GM19328 (cell line): ENCODE measurements at regions not wholly inside any gene's neighbourhood (a gene's known extent, or its start where the extent isn't known, plus 50 kb on each side); places are given as distances from the start of the nearest gene placed in this dataset.
"Not testable (repeated sequence)": the region's sequence is repeated elsewhere in the genome, so short reads cannot be mapped to it uniquely, and the experiment has no call there.

Source experiments
- ATAC-seq: cut with Tn5 transposase; IDR thresholded peaks from one replicate; pipeline ENCODE4 v1.9.1; 2021; ENCODE audit warnings: mild to moderate bottlenecking, moderate library complexity; ENCODE audit not compliant: unreplicated experiment

- ATAC-seq = no peak
These were observed 598.9 kb upstream of the CHRM3 start for GRCh38 chr1:238787471-238787870.

- no peak for ATAC-seq
These were observed 602.7 kb upstream of the CHRM3 start for GRCh38 chr1:238783633-238784032.

- no peak for ATAC-seq
These were observed 606.7 kb upstream of the CHRM3 start for GRCh38 chr1:238779716-238780115.

GRCh38 chr1:238778113-238778512 lies 608.3 kb upstream of the CHRM3 start:
- no peak for ATAC-seq

GRCh38 chr1:238777551-238777950 lies 608.8 kb upstream of the CHRM3 start:
- no peak for ATAC-seq

GRCh38 chr1:238776126-238776525 lies 610.2 kb upstream of the CHRM3 start:
- ATAC-seq = no peak

GRCh38 chr1:238772322-238772721 lies 614.0 kb upstream of the CHRM3 start:
- ATAC-seq = no peak

GRCh38 chr1:238767321-238767720 lies 619.0 kb upstream of the CHRM3 start:
- no peak for ATAC-seq

GRCh38 chr1:238764779-238765178 lies 621.6 kb upstream of the CHRM3 start:
- ATAC-seq = no peak

GRCh38 chr1:238753252-238753651 lies 633.1 kb upstream of the CHRM3 start:
- ATAC-seq = no peak

- ATAC-seq = no peak
These were observed 634.0 kb upstream of the CHRM3 start for GRCh38 chr1:238752327-238752726.

GRCh38 chr1:238745069-238745468 lies 641.3 kb upstream of the CHRM3 start:
- no peak for ATAC-seq

- no peak for ATAC-seq
These were observed 647.5 kb upstream of the CHRM3 start for GRCh38 chr1:238738892-238739291.

- ATAC-seq = no peak
These were observed 658.7 kb upstream of the CHRM3 start for GRCh38 chr1:238727670-238728069.

- ATAC-seq = no peak
These were observed 663.6 kb upstream of the CHRM3 start for GRCh38 chr1:238722812-238723211.

- no peak for ATAC-seq
These were observed 675.7 kb upstream of the CHRM3 start for GRCh38 chr1:238710697-238711096.

GRCh38 chr1:238701024-238701423 lies 685.3 kb upstream of the CHRM3 start:
- no peak for ATAC-seq

GRCh38 chr1:238690415-238690814 lies 696.0 kb upstream of the CHRM3 start:
- no peak for ATAC-seq

- not testable (repeated sequence) for ATAC-seq
These were observed 701.8 kb upstream of the CHRM3 start for GRCh38 chr1:238684576-238684975.

GRCh38 chr1:238681451-238681850 lies 704.9 kb upstream of the CHRM3 start:
- ATAC-seq = no peak

- no peak for ATAC-seq
These were observed 705.3 kb upstream of the CHRM3 start for GRCh38 chr1:238681021-238681420.

- no peak for ATAC-seq
These were observed 708.8 kb upstream of the CHRM3 start for GRCh38 chr1:238677567-238677966.

- no peak for ATAC-seq
These were observed 711.1 kb upstream of the CHRM3 start for GRCh38 chr1:238675221-238675620.

- no peak for ATAC-seq
These were observed 712.1 kb upstream of the CHRM3 start for GRCh38 chr1:238674316-238674715.
